WTC11 (cell line): ENCODE measurements at regions not wholly inside any gene's neighbourhood (a gene's known extent, or its start where the extent isn't known, plus 50 kb on each side); places are given as distances from the start of the nearest gene placed in this dataset.

Experiments
- ATAC-seq: fragments of 200-7000 bp; cut with Tn5 transposase; 2 replicates; pipeline ENCODE4 v1.10.0; 2021; ENCODE audit warnings: mild to moderate bottlenecking, moderate library complexity
- CTCF ChIA-PET: fragments of 300-600 bp; sonication (Branson Sonifier 250); formaldehyde crosslinking; loops from one replicate; lab custom pipeline; 2021; ENCODE audit warnings: antibody characterized with exemption; lab: Charles Lee
- POLR2A ChIA-PET: fragments of 350-600 bp; sonication (Branson Sonifier 250); formaldehyde crosslinking; loops from one replicate; lab custom pipeline; 2021; ENCODE audit warnings: antibody characterized with exemption; lab: Charles Lee
- DNase-seq: peaks from one replicate; pipeline ENCODE4 v3.0.0; 2021; ENCODE audit warnings: low spot score
- H3K27ac Mint-ChIP-seq: 2 replicates; pipeline ENCODE4 v1.8.0; 2021; ENCODE audit warnings: mixed read lengths
- H3K27me3 Mint-ChIP-seq: 2 replicates; pipeline ENCODE4 v1.8.0; 2021; ENCODE audit warnings: low read depth, mild to moderate bottlenecking, moderate library complexity, mixed read lengths
- H3K36me3 Mint-ChIP-seq: 2 replicates; pipeline ENCODE4 v1.8.0; 2021; ENCODE audit warnings: mixed read lengths
- H3K4me1 Mint-ChIP-seq: 2 replicates; pipeline ENCODE4 v1.8.0; 2022; ENCODE audit warnings: mixed read lengths
- H3K4me3 Mint-ChIP-seq: 2 replicates; pipeline ENCODE4 v1.8.0; 2021; ENCODE audit warnings: mild to moderate bottlenecking, moderate library complexity, mixed read lengths
- H3K9me3 Mint-ChIP-seq: 2 replicates; pipeline ENCODE4 v1.8.0; 2021; ENCODE audit warnings: mixed read lengths
- CBFB ChIP-seq: sonication (generic); formaldehyde crosslinking; IDR thresholded peaks from 2 replicates; pipeline ENCODE4 v1.8.1; 2022; ENCODE audit warnings: mild to moderate bottlenecking, low read depth, missing genetic modification reagents
- CREB1 ChIP-seq: sonication (generic); formaldehyde crosslinking; IDR thresholded peaks from 2 replicates; pipeline ENCODE4 v1.8.0; 2023; ENCODE audit warnings: mild to moderate bottlenecking, missing genetic modification reagents
- ELF4 ChIP-seq: sonication (generic); formaldehyde crosslinking; IDR thresholded peaks from 2 replicates; pipeline ENCODE4 v1.8.1; 2022; ENCODE audit warnings: low read depth, mild to moderate bottlenecking, moderate library complexity, missing genetic modification reagents
- EMX1 ChIP-seq: fragments of 250-450 bp; sonication (Bioruptor Pico); IDR thresholded peaks from 2 replicates; pipeline ENCODE4 v1.8.0; 2021; ENCODE audit warnings: mild to moderate bottlenecking
- FOXK1 ChIP-seq: sonication (generic); formaldehyde crosslinking; IDR thresholded peaks from 2 replicates; pipeline ENCODE4 v1.8.0; 2022; ENCODE audit warnings: mild to moderate bottlenecking, moderate library complexity, missing genetic modification reagents
- GABPB1 ChIP-seq: sonication (generic); formaldehyde crosslinking; IDR thresholded peaks from 2 replicates; pipeline ENCODE4 v1.8.1; 2023; ENCODE audit warnings: mild to moderate bottlenecking, missing genetic modification reagents
- JUN ChIP-seq: sonication (generic); formaldehyde crosslinking; IDR thresholded peaks from 2 replicates; pipeline ENCODE4 v1.8.0; 2023; ENCODE audit warnings: mild to moderate bottlenecking, missing genetic modification reagents
- KAT7 ChIP-seq: sonication (generic); formaldehyde crosslinking; IDR thresholded peaks from 2 replicates; pipeline ENCODE4 v1.8.1; 2023; ENCODE audit warnings: missing genetic modification reagents, mild to moderate bottlenecking, borderline replicate concordance
- NFATC4 ChIP-seq: fragments of 250-450 bp; sonication (Bioruptor Pico); IDR thresholded peaks from 2 replicates; pipeline ENCODE4 v1.9.0; 2021; ENCODE audit warnings: mild to moderate bottlenecking
- NFE2L1 ChIP-seq: sonication (generic); formaldehyde crosslinking; IDR thresholded peaks from 2 replicates; pipeline ENCODE4 v1.8.1; 2023; ENCODE audit warnings: missing genetic modification reagents
- NR1H2 ChIP-seq: sonication (generic); formaldehyde crosslinking; IDR thresholded peaks from 2 replicates; pipeline ENCODE4 v1.9.0; 2021; ENCODE audit warnings: mild to moderate bottlenecking, moderate library complexity, missing genetic modification reagents
- NR3C1 ChIP-seq: sonication (generic); formaldehyde crosslinking; conservative IDR thresholded peaks from 2 replicates; pipeline ENCODE4 v1.8.1; 2023; ENCODE audit warnings: low read depth, mild to moderate bottlenecking, missing genetic modification reagents
- SOX15 ChIP-seq: fragments of 250-450 bp; sonication (Bioruptor Pico); IDR thresholded peaks from 2 replicates; pipeline ENCODE4 v1.9.0; 2021; ENCODE audit warnings: mild to moderate bottlenecking
- TCF7 ChIP-seq: sonication (generic); formaldehyde crosslinking; IDR thresholded peaks from 2 replicates; pipeline ENCODE4 v1.8.0; 2022; ENCODE audit warnings: mild to moderate bottlenecking, low read depth, missing genetic modification reagents, moderate library complexity
- ZNF263 ChIP-seq: sonication (generic); formaldehyde crosslinking; IDR thresholded peaks from 2 replicates; pipeline ENCODE4 v1.8.1; 2022; ENCODE audit warnings: low read depth, mild to moderate bottlenecking, moderate library complexity, missing genetic modification reagents
- ZNF423 ChIP-seq: fragments of 250-450 bp; sonication (Bioruptor Pico); IDR thresholded peaks from 2 replicates; pipeline ENCODE4 v2.1.2; 2022; ENCODE audit warnings: mild to moderate bottlenecking, moderate library complexity
- TF ChIP-seq, protein P1 (sequence below): sonication (generic); formaldehyde crosslinking; IDR thresholded peaks from 2 replicates; pipeline ENCODE4 v1.8.1; 2023; ENCODE audit warnings: mild to moderate bottlenecking, missing genetic modification reagents
- TF ChIP-seq, protein P2 (sequence below): sonication (generic); formaldehyde crosslinking; IDR thresholded peaks from 2 replicates; pipeline ENCODE4 v1.8.0; 2022; ENCODE audit warnings: mild to moderate bottlenecking, missing genetic modification reagents
- TF ChIP-seq, protein P3 (sequence below): sonication (generic); formaldehyde crosslinking; IDR thresholded peaks from 2 replicates; pipeline ENCODE4 v1.8.1; 2022; ENCODE audit warnings: mild to moderate bottlenecking, moderate library complexity, missing genetic modification reagents
- TF ChIP-seq, protein P4 (sequence below): sonication (generic); formaldehyde crosslinking; IDR thresholded peaks from 2 replicates; pipeline ENCODE4 v1.8.1; 2023; ENCODE audit warnings: mild to moderate bottlenecking, missing genetic modification reagents, moderate library complexity
- TF ChIP-seq, protein P5 (sequence below): sonication (generic); formaldehyde crosslinking; IDR thresholded peaks from 2 replicates; pipeline ENCODE4 v1.8.0; 2022; ENCODE audit warnings: mild to moderate bottlenecking, missing genetic modification reagents
- TF ChIP-seq, protein P6 (sequence below): sonication (generic); formaldehyde crosslinking; IDR thresholded peaks from 2 replicates; pipeline ENCODE4 v1.8.0; 2023; ENCODE audit warnings: missing genetic modification reagents, mild to moderate bottlenecking, borderline replicate concordance

DNA sequence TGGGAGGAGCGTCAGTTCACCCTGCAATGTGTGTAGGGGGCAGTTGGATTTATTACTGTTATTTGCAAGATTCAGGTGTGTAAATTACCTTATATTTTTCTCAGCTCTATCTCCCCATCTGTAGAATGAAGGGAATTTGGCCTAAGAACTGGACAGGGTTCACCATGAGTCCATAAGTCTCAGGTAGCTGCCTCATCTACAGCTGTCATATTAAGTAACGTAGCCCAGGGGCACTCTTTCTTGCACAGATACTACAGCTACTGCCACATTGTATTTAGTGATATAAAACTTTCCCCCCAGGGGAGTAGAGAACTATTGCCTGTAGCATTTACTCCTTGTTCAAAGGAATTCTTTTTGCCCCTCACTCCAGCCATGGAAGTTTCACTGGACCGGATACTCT is 301.4 kb upstream of the ZNF608 start:
- H3K4me3 Mint-ChIP-seq = no peak overlapping the region

DNA sequence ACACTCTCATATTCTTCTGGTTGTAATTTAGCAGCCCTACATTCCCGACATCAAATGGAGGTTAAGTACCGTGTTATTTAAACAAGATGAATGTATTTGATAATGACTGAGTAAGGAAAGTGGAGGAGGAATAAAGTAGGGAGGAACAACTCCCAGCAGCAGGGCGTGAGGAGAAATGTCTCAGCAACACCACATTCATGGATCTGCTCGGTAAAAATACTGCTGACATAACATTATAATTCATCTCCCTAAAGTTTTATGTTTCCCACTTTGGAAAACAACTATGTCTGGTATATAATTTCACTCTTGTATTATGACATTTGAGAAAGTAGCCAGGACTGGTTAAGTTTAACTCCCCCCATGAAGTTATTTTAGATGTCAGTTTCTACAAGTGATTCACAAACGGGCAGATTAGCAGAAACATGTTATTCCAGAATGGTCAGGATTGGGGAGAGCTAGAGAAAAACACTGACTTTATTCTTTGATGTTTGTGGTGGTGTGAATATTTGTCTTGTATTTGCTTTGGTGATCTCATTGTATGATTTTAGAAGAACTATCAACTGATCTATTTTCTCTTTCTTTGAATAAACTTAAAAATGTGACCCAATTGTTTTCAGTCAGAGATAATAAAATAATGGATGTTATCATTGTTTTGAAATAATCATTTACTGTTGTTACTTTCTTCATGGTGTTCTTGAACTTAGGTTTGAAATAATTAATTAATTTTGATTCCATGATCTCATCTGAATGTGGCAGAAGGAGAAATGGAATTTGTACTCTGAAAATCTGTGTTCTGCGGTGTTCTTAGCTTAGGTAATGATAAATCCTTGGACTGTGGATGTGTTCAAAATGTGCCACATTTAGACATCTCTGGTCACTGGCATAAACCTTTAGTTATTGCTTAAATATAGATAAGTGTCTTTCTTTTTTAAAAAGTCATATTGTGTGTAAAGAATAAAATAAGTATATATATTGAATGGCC is 303.6 kb upstream of the ZNF608 start:
- H3K9me3 Mint-ChIP-seq = no peaks in the 10 kb centered on the region
- peaks cover 42% of the 10 kb centered on the region for H3K4me1 Mint-ChIP-seq
- no peak overlapping the region for H3K27ac Mint-ChIP-seq
- H3K36me3 Mint-ChIP-seq = no peaks in the 10 kb centered on the region
- DNase-seq = no peak
- no peak for ATAC-seq
- CTCF ChIA-PET = no interaction called here
- POLR2A ChIA-PET = no interaction called here
- H3K4me3 Mint-ChIP-seq = no peak overlapping the region
- TF ChIP-seq ZNF263 (CRISPR knock-in tag) = no peak
- no peak for TF ChIP-seq NR1H2 (CRISPR knock-in tag)
- no peak for TF ChIP-seq CBFB (CRISPR knock-in tag)
- TF ChIP-seq, protein P1, sequence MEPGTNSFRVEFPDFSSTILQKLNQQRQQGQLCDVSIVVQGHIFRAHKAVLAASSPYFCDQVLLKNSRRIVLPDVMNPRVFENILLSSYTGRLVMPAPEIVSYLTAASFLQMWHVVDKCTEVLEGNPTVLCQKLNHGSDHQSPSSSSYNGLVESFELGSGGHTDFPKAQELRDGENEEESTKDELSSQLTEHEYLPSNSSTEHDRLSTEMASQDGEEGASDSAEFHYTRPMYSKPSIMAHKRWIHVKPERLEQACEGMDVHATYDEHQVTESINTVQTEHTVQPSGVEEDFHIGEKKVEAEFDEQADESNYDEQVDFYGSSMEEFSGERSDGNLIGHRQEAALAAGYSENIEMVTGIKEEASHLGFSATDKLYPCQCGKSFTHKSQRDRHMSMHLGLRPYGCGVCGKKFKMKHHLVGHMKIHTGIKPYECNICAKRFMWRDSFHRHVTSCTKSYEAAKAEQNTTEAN (CRISPR knock-in tag) = no peak
- TF ChIP-seq, protein P2, sequence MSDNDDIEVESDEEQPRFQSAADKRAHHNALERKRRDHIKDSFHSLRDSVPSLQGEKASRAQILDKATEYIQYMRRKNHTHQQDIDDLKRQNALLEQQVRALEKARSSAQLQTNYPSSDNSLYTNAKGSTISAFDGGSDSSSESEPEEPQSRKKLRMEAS (CRISPR knock-in tag) = no peak
- TF ChIP-seq, protein P3, sequence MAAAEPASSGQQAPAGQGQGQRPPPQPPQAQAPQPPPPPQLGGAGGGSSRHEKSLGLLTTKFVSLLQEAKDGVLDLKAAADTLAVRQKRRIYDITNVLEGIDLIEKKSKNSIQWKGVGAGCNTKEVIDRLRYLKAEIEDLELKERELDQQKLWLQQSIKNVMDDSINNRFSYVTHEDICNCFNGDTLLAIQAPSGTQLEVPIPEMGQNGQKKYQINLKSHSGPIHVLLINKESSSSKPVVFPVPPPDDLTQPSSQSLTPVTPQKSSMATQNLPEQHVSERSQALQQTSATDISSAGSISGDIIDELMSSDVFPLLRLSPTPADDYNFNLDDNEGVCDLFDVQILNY (CRISPR knock-in tag) = no peak
- TF ChIP-seq, protein P4, sequence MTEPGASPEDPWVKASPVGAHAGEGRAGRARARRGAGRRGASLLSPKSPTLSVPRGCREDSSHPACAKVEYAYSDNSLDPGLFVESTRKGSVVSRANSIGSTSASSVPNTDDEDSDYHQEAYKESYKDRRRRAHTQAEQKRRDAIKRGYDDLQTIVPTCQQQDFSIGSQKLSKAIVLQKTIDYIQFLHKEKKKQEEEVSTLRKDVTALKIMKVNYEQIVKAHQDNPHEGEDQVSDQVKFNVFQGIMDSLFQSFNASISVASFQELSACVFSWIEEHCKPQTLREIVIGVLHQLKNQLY (CRISPR knock-in tag) = no peak
- TF ChIP-seq TCF7 (CRISPR knock-in tag) = no peak
- TF ChIP-seq NR3C1 (CRISPR knock-in tag) = no peak
- TF ChIP-seq, all 79 proteins: peak for 0
- H3K27me3 Mint-ChIP-seq = no peaks in the 10 kb centered on the region; the same call in 1 of the 2 replicates

More for the DNA sequence above, 301.4 kb upstream of the ZNF608 start:
- no peak for DNase-seq
- Mint-ChIP-seq H3K27me3 (no peaks in the 10 kb centered on the region; the same call in none of the 2 replicates), H3K27ac (no peak overlapping the region), H3K4me1 (peaks cover 47% of the 10 kb centered on the region), H3K36me3 (no peaks in the 10 kb centered on the region), H3K9me3 (no peaks in the 10 kb centered on the region)
- ChIA-PET CTCF (no interaction called here), POLR2A (no interaction called here)
- ATAC-seq = no peak
- TF ChIP-seq, protein P5, sequence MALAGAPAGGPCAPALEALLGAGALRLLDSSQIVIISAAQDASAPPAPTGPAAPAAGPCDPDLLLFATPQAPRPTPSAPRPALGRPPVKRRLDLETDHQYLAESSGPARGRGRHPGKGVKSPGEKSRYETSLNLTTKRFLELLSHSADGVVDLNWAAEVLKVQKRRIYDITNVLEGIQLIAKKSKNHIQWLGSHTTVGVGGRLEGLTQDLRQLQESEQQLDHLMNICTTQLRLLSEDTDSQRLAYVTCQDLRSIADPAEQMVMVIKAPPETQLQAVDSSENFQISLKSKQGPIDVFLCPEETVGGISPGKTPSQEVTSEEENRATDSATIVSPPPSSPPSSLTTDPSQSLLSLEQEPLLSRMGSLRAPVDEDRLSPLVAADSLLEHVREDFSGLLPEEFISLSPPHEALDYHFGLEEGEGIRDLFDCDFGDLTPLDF = no peak
- TF ChIP-seq, protein P3 (CRISPR knock-in tag) = no peak
- TF ChIP-seq CREB1 (CRISPR knock-in tag) (no peak), EMX1 (no peak), FOXK1 (CRISPR knock-in tag) (no peak), JUN (CRISPR knock-in tag) (no peak)

DNA sequence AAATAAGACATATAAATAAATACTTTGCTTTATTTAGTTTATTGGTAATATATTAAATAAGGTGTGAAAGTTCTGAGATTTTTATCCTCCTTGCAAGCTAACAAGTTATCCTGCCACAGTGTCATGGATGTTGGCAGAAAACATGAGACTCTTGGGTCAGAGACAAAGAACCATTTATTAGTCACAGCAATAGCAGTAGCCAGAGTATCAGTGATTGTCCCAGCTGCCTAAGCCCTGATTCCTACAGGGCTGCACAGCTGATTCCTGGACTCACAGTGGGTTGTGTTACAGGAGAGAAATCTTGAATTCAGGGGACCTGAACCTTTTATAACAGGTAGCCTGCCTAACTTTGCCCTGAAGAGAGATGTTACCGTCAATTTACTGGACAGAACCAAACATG is 304.5 kb upstream of the ZNF608 start:
- Mint-ChIP-seq H3K4me1 (peaks cover 39% of the 10 kb centered on the region), H3K27ac (no peak overlapping the region), H3K9me3 (no peaks in the 10 kb centered on the region), H3K4me3 (no peak overlapping the region), H3K36me3 (no peaks in the 10 kb centered on the region), H3K27me3 (peaks cover 5% of the 10 kb centered on the region)
- TF ChIP-seq KAT7 (no peak), GABPB1 (no peak), SOX15 (CRISPR knock-in tag) (no peak), ELF4 (CRISPR knock-in tag) (no peak), ZNF423 (CRISPR knock-in tag) (no peak), NFE2L1 (CRISPR knock-in tag) (no peak), NFATC4 (no peak)
- TF ChIP-seq, protein P6, sequence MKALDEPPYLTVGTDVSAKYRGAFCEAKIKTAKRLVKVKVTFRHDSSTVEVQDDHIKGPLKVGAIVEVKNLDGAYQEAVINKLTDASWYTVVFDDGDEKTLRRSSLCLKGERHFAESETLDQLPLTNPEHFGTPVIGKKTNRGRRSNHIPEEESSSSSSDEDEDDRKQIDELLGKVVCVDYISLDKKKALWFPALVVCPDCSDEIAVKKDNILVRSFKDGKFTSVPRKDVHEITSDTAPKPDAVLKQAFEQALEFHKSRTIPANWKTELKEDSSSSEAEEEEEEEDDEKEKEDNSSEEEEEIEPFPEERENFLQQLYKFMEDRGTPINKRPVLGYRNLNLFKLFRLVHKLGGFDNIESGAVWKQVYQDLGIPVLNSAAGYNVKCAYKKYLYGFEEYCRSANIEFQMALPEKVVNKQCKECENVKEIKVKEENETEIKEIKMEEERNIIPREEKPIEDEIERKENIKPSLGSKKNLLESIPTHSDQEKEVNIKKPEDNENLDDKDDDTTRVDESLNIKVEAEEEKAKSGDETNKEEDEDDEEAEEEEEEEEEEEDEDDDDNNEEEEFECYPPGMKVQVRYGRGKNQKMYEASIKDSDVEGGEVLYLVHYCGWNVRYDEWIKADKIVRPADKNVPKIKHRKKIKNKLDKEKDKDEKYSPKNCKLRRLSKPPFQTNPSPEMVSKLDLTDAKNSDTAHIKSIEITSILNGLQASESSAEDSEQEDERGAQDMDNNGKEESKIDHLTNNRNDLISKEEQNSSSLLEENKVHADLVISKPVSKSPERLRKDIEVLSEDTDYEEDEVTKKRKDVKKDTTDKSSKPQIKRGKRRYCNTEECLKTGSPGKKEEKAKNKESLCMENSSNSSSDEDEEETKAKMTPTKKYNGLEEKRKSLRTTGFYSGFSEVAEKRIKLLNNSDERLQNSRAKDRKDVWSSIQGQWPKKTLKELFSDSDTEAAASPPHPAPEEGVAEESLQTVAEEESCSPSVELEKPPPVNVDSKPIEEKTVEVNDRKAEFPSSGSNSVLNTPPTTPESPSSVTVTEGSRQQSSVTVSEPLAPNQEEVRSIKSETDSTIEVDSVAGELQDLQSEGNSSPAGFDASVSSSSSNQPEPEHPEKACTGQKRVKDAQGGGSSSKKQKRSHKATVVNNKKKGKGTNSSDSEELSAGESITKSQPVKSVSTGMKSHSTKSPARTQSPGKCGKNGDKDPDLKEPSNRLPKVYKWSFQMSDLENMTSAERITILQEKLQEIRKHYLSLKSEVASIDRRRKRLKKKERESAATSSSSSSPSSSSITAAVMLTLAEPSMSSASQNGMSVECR (CRISPR knock-in tag) = no peak
- no peak for ATAC-seq
- no peak for DNase-seq
- ChIA-PET POLR2A (no interaction called here), CTCF (interaction anchor here (0.5 kb wide), 1 partner anchor 706 kb away, joined by 3 read pairs; no protein-coding TSS in a partner anchor)
